VCaP (cell line): ENCODE measurements at regions not wholly inside any gene's neighbourhood (a gene's known extent, or its start where the extent isn't known, plus 50 kb on each side); places are given as distances from the start of the nearest gene placed in this dataset.

Experiments
- H3K27ac ChIP-seq: fragments of 450-650 bp; 2 replicates; pipeline ENCODE4 v1.5.1; 2017
- CTCF ChIP-seq: fragments of 450-650 bp; conservative IDR thresholded peaks from 2 replicates; pipeline ENCODE4 v1.5.1; 2017; ENCODE audit warnings: mild to moderate bottlenecking, moderate library complexity

- no peak for TF ChIP-seq CTCF
- H3K27ac ChIP-seq: peak overlapping the region; percentile 8; the same call in 1 of the 2 replicates
These were observed 197.3 kb upstream of the ADAMTS9 start for GRCh38 chr3:64885055-64885454.

DNA sequence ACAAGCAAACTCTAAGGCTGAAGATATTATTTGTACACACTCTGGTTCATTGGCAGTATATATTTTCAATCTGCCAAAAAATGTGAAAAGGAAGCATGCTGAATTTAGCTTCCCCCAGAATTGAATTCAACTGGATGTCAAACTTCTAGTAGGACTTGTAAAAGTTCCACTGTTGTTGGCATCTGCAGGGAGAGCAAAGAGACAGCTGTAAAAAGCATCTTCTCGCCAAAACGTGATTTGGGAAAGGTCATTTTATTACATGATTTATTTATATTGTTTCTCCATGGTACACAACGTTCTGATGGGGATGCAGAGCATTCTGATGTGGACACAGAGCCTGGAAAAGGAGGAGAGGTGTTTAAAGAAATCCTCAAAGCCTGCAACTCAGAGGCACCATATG lies 196.7 kb upstream of the ADAMTS9 start:
- H3K27ac ChIP-seq: peak overlapping the region; percentile 8; the same call in 1 of the 2 replicates
- no peak for TF ChIP-seq CTCF

GRCh38 chr3:64880916-64881315 lies 193.1 kb upstream of the ADAMTS9 start:
- TF ChIP-seq CTCF: no peak
- no peak overlapping the region for H3K27ac ChIP-seq

DNA sequence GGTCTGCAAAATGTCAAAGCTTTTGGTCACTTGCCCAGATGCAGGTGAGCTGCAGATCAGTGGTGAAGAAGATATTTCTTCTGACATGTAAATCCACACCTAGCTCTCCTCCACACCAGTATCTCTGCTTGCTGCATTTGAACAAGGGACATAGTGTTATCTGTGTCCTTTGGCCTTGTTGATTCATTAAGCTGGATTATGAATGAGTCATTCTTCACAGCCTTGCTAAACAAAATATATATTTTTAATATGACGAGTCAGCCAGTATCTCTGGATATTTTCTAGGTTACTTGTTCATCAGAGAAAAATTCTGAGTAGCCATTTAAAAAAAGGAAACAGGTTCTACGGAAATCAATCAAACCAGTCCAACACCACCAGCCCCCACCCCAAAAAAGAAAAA lies 190.6 kb upstream of the ADAMTS9 start:
- no peak for TF ChIP-seq CTCF
- H3K27ac ChIP-seq: no peak overlapping the region

GRCh38 chr3:64873400-64873799 lies 185.6 kb upstream of the ADAMTS9 start:
- no peak for TF ChIP-seq CTCF
- H3K27ac ChIP-seq: no peak overlapping the region

DNA sequence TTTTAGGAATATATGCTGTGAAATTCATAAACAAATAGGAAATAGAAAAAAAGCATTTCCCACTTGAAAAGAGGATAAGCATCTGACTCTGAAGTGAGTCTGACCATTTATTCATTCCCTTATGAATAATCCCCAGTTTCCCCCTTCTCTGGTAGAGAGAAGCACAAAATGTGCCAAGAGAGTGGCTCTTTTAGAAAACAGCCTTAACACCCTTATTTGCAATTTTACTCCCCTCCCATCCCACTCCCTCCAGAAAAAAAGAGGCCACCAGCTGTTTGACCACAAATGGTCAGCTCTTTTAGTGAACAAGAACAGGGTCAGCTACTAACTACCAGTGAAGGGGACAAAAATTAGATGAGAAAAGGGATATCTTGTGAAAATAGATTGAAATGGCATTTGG lies 184.5 kb upstream of the ADAMTS9 start:
- TF ChIP-seq CTCF: no peak

DNA sequence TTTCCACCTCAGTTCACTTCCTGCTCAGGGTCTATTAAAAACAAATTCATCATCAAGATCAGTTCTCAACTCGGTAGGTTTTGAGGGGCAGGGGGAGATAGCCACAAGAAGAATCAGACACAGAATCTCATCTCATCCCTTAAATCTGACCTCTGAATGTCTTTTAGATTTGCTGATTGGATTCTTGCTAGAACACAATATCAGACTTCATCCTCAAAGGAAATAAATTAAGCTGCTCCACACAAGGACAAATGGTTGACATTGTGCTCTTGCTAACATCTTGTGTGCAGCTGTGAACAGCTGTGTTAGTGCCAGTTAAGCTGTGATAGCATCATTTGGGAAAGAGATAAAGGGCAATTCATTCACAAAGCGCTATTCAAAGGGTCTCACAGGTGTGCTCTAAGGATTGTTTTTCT lies 184.0 kb upstream of the ADAMTS9 start:
- TF ChIP-seq CTCF: no peak
- no peak overlapping the region for H3K27ac ChIP-seq

More for the DNA sequence above, 184.5 kb upstream of the ADAMTS9 start:
- no peak overlapping the region for H3K27ac ChIP-seq
